22Rv1 (cell line): ENCODE measurements at regions not wholly inside any gene's neighbourhood (a gene's known extent, or its start where the extent isn't known, plus 50 kb on each side); places are given as distances from the start of the nearest gene placed in this dataset.

Experiments
- H3K27ac ChIP-seq: fragments of 450-650 bp; 2 replicates; pipeline ENCODE4 v1.5.1; 2017
- CTCF ChIP-seq: fragments of 450-650 bp; IDR thresholded peaks from 2 replicates; pipeline ENCODE4 v1.5.1; 2017; ENCODE audit warnings: mild to moderate bottlenecking
- ZFX ChIP-seq: fragments of 450-650 bp; IDR thresholded peaks from 2 replicates; pipeline ENCODE4 v1.6.1; 2017; ENCODE audit warnings: antibody characterized with exemption, borderline replicate concordance

GRCh38 chr6:105985098-105985815 is 100.9 kb upstream of the PRDM1 start:
- no peak for TF ChIP-seq ZFX
- TF ChIP-seq CTCF = no peak
- H3K27ac ChIP-seq = no peak overlapping the region

GRCh38 chr6:105983763-105984162 is 102.4 kb upstream of the PRDM1 start:
- TF ChIP-seq ZFX (no peak), CTCF (no peak)
- H3K27ac ChIP-seq = no peak overlapping the region

- TF ChIP-seq ZFX (no peak), CTCF (no peak)
- no peak overlapping the region for H3K27ac ChIP-seq
Measured at GRCh38 chr6:105982761-105983540, 103.2 kb upstream of the PRDM1 start.

GRCh38 chr6:105981888-105982358 is 104.2 kb upstream of the PRDM1 start:
- no peak for TF ChIP-seq CTCF
- no peak overlapping the region for H3K27ac ChIP-seq

GRCh38 chr6:105981002-105981887 is 104.9 kb upstream of the PRDM1 start:
- TF ChIP-seq CTCF (no peak), ZFX (no peak)
- no peak overlapping the region for H3K27ac ChIP-seq

GRCh38 chr6:105978974-105979373 is 107.2 kb upstream of the PRDM1 start:
- no peak overlapping the region for H3K27ac ChIP-seq
- no peak for TF ChIP-seq CTCF
- TF ChIP-seq ZFX = no peak
